ENCODE measurements at regions not wholly inside any gene's neighbourhood (a gene's known extent, or its start where the extent isn't known, plus 50 kb on each side); places are given as distances from the start of the nearest gene placed in this dataset.

DNA sequence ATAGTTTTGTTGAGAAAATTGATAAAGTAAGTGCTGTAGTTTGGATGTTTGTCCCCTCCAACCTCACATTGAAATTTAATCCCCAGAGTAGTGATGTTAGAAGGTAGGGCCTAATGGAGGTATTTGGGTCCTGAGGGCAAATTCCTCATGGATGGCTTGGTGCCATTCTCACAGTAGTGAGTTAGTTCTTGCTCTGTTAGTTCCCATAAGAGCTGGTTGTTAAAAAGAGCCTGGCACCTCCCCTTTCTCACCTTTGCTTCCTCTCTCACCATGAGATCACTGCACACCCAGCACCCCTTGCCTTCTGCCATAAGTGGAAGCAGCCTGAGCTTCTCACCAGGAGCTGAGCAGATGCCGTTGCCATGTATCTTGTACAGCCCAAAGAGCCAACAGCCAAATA lies 354.8 kb upstream of the NFIA start (continued):
- TF ChIP-seq, protein P1, sequence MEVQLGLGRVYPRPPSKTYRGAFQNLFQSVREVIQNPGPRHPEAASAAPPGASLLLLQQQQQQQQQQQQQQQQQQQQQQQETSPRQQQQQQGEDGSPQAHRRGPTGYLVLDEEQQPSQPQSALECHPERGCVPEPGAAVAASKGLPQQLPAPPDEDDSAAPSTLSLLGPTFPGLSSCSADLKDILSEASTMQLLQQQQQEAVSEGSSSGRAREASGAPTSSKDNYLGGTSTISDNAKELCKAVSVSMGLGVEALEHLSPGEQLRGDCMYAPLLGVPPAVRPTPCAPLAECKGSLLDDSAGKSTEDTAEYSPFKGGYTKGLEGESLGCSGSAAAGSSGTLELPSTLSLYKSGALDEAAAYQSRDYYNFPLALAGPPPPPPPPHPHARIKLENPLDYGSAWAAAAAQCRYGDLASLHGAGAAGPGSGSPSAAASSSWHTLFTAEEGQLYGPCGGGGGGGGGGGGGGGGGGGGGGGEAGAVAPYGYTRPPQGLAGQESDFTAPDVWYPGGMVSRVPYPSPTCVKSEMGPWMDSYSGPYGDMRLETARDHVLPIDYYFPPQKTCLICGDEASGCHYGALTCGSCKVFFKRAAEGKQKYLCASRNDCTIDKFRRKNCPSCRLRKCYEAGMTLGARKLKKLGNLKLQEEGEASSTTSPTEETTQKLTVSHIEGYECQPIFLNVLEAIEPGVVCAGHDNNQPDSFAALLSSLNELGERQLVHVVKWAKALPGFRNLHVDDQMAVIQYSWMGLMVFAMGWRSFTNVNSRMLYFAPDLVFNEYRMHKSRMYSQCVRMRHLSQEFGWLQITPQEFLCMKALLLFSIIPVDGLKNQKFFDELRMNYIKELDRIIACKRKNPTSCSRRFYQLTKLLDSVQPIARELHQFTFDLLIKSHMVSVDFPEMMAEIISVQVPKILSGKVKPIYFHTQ (CRISPR knock-in tag; IDR thresholded peaks at IDR 0.05) = no peak
- TF ChIP-seq, protein P2, sequence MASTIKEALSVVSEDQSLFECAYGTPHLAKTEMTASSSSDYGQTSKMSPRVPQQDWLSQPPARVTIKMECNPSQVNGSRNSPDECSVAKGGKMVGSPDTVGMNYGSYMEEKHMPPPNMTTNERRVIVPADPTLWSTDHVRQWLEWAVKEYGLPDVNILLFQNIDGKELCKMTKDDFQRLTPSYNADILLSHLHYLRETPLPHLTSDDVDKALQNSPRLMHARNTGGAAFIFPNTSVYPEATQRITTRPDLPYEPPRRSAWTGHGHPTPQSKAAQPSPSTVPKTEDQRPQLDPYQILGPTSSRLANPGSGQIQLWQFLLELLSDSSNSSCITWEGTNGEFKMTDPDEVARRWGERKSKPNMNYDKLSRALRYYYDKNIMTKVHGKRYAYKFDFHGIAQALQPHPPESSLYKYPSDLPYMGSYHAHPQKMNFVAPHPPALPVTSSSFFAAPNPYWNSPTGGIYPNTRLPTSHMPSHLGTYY (CRISPR knock-in tag; IDR thresholded peaks at IDR 0.05) = no peak
- TF ChIP-seq, protein P3, sequence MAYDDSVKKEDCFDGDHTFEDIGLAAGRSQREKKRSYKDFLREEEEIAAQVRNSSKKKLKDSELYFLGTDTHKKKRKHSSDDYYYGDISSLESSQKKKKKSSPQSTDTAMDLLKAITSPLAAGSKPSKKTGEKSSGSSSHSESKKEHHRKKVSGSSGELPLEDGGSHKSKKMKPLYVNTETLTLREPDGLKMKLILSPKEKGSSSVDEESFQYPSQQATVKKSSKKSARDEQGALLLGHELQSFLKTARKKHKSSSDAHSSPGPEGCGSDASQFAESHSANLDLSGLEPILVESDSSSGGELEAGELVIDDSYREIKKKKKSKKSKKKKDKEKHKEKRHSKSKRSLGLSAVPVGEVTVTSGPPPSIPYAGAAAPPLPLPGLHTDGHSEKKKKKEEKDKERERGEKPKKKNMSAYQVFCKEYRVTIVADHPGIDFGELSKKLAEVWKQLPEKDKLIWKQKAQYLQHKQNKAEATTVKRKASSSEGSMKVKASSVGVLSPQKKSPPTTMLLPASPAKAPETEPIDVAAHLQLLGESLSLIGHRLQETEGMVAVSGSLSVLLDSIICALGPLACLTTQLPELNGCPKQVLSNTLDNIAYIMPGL (CRISPR knock-in tag; IDR thresholded peaks at IDR 0.05) = no peak
- TF ChIP-seq PRRX2 (CRISPR knock-in tag; IDR thresholded peaks at IDR 0.05) (no peak), RORB (CRISPR knock-in tag; IDR thresholded peaks at IDR 0.05) (no peak), TCF7 (CRISPR knock-in tag; IDR thresholded peaks at IDR 0.05; ENCODE audit: low read depth) (no peak)
- TF ChIP-seq, protein P4, sequence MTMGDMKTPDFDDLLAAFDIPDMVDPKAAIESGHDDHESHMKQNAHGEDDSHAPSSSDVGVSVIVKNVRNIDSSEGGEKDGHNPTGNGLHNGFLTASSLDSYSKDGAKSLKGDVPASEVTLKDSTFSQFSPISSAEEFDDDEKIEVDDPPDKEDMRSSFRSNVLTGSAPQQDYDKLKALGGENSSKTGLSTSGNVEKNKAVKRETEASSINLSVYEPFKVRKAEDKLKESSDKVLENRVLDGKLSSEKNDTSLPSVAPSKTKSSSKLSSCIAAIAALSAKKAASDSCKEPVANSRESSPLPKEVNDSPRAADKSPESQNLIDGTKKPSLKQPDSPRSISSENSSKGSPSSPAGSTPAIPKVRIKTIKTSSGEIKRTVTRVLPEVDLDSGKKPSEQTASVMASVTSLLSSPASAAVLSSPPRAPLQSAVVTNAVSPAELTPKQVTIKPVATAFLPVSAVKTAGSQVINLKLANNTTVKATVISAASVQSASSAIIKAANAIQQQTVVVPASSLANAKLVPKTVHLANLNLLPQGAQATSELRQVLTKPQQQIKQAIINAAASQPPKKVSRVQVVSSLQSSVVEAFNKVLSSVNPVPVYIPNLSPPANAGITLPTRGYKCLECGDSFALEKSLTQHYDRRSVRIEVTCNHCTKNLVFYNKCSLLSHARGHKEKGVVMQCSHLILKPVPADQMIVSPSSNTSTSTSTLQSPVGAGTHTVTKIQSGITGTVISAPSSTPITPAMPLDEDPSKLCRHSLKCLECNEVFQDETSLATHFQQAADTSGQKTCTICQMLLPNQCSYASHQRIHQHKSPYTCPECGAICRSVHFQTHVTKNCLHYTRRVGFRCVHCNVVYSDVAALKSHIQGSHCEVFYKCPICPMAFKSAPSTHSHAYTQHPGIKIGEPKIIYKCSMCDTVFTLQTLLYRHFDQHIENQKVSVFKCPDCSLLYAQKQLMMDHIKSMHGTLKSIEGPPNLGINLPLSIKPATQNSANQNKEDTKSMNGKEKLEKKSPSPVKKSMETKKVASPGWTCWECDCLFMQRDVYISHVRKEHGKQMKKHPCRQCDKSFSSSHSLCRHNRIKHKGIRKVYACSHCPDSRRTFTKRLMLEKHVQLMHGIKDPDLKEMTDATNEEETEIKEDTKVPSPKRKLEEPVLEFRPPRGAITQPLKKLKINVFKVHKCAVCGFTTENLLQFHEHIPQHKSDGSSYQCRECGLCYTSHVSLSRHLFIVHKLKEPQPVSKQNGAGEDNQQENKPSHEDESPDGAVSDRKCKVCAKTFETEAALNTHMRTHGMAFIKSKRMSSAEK (CRISPR knock-in tag; IDR thresholded peaks at IDR 0.05; ENCODE audit: borderline replicate concordance) = no peak

DNA sequence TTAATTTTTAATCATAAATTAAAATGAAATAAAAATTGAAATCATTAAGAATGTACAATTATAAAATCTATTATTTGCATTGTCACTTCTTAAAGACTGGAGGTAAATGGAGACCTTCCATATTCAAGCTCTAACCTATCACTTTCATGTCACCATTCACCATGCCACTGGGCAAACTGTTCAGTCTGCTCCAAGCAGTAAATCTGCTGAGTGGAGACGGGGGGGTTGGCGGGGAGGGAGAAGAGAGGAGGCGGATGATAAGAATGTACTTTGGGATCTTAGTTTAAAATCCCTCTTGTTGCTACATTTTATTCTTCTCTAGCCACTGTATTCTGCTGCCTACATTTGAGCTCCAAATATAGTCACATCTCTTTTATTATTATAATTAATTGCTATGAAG lies 365.9 kb upstream of the NFIA start:
- ChIA-PET POLR2A (no interaction called here), CTCF (no interaction called here)
- Mint-ChIP-seq H3K4me1 (no peaks in the 10 kb centered on the region), H3K36me3 (no peaks in the 10 kb centered on the region), H3K4me3 (no peak overlapping the region), H3K9me3 (peaks cover 7% of the 10 kb centered on the region; the same call in 1 of the 2 replicates), H3K27ac (no peak overlapping the region), H3K27me3 (ENCODE audit: low read depth) (no peaks in the 10 kb centered on the region)
- DNase-seq (ENCODE audit: low spot score) (no peak), ATAC-seq (no peak)
- TF ChIP-seq, protein P5, sequence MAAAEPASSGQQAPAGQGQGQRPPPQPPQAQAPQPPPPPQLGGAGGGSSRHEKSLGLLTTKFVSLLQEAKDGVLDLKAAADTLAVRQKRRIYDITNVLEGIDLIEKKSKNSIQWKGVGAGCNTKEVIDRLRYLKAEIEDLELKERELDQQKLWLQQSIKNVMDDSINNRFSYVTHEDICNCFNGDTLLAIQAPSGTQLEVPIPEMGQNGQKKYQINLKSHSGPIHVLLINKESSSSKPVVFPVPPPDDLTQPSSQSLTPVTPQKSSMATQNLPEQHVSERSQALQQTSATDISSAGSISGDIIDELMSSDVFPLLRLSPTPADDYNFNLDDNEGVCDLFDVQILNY (CRISPR knock-in tag; IDR thresholded peaks at IDR 0.05) = no peak
- TF ChIP-seq NFE2L1 (CRISPR knock-in tag; IDR thresholded peaks at IDR 0.05) = no peak
- peak; percentile 82 for TF ChIP-seq HMGA2 (CRISPR knock-in tag; IDR thresholded peaks at IDR 0.05)
- TF ChIP-seq, protein P6, sequence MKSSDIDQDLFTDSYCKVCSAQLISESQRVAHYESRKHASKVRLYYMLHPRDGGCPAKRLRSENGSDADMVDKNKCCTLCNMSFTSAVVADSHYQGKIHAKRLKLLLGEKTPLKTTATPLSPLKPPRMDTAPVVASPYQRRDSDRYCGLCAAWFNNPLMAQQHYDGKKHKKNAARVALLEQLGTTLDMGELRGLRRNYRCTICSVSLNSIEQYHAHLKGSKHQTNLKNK (CRISPR knock-in tag; IDR thresholded peaks at IDR 0.05) = no peak
- no peak for TF ChIP-seq JAZF1 (CRISPR knock-in tag; IDR thresholded peaks at IDR 0.05)
- TF ChIP-seq, protein P7, sequence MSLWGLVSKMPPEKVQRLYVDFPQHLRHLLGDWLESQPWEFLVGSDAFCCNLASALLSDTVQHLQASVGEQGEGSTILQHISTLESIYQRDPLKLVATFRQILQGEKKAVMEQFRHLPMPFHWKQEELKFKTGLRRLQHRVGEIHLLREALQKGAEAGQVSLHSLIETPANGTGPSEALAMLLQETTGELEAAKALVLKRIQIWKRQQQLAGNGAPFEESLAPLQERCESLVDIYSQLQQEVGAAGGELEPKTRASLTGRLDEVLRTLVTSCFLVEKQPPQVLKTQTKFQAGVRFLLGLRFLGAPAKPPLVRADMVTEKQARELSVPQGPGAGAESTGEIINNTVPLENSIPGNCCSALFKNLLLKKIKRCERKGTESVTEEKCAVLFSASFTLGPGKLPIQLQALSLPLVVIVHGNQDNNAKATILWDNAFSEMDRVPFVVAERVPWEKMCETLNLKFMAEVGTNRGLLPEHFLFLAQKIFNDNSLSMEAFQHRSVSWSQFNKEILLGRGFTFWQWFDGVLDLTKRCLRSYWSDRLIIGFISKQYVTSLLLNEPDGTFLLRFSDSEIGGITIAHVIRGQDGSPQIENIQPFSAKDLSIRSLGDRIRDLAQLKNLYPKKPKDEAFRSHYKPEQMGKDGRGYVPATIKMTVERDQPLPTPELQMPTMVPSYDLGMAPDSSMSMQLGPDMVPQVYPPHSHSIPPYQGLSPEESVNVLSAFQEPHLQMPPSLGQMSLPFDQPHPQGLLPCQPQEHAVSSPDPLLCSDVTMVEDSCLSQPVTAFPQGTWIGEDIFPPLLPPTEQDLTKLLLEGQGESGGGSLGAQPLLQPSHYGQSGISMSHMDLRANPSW (CRISPR knock-in tag; conservative IDR thresholded peaks at IDR 0.05; ENCODE audit: low read depth) = no peak
- TF ChIP-seq, protein P8, sequence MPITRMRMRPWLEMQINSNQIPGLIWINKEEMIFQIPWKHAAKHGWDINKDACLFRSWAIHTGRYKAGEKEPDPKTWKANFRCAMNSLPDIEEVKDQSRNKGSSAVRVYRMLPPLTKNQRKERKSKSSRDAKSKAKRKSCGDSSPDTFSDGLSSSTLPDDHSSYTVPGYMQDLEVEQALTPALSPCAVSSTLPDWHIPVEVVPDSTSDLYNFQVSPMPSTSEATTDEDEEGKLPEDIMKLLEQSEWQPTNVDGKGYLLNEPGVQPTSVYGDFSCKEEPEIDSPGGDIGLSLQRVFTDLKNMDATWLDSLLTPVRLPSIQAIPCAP (CRISPR knock-in tag; IDR thresholded peaks at IDR 0.05) = no peak
- no peak for TF ChIP-seq PRRX2 (CRISPR knock-in tag; IDR thresholded peaks at IDR 0.05)
